NCI-H2171 treated with DMSO at 0.1 percent for 48 hours (cell line): ENCODE measurements at regions not wholly inside any gene's neighbourhood (a gene's known extent, or its start where the extent isn't known, plus 50 kb on each side); places are given as distances from the start of the nearest gene placed in this dataset.
"Not testable (repeated sequence)": the region's sequence is repeated elsewhere in the genome, so short reads cannot be mapped to it uniquely, and the experiment has no call there.

ENCODE experiments used
- DNase-seq: peaks from one replicate; lab custom pipeline; 2025; lab: John Stamatoyannopoulos, UW

GRCh38 chr10:61271127-61271780 lies 181.9 kb downstream of the TMEM26 start:
- no peak for DNase-seq

GRCh38 chr10:61263518-61263917 lies 189.7 kb downstream of the TMEM26 start:
- no peak for DNase-seq

GRCh38 chr10:61262486-61263261 lies 190.5 kb downstream of the TMEM26 start:
- DNase-seq, result no peak

DNA sequence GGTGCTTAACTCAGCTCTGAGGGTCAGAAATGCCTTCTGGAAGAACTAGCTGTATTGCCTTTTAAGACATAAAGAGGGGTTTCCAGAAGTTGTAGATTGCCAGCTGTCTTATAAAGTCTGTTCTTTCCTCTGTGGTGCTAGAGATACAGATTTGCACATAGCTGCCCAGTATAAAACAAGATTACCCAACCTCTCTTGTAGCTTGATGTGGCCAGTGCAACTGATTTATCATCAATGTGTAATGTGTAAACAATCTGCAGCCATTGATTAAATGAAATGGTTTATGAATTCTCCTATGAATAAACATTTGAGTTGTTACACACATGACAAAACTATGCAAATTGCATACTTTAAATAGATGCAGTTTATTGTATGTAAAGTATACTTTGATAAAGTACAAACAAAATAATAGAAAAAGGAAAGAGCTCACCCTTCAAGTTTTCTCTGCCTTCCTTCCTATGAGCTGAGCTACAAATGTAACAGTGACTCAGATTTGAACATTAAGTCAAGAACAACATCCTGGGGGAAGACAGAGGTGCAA lies 195.2 kb downstream of the TMEM26 start:
- DNase-seq, result no peak

DNA sequence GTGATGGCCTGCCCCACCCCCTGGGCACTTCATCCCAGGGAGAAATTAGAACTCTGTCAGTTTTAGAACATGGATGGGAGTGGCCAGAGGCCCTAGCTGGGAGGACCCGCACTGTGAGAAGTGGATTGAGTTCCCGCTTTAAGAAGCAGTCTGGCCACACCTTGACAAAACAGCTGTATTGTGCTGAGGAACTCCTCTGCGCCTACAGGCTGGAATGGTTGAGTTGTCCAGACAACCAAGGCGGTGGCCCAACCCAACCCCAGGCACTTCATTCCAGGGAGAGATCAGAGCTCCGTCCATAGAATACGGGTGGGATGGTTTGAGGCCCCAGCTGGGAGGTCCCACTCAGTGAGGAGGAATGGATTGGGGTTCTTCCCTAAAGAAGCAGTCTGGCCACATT lies 196.0 kb downstream of the TMEM26 start:
- DNase-seq, result no peak

GRCh38 chr10:61252326-61252725 lies 200.9 kb downstream of the TMEM26 start:
- not testable (repeated sequence) for DNase-seq

GRCh38 chr10:61251089-61251488 lies 202.1 kb downstream of the TMEM26 start:
- no peak for DNase-seq

- DNase-seq, result no peak
Observed at GRCh38 chr10:61250131-61250530, 203.1 kb downstream of the TMEM26 start.

- no peak for DNase-seq
Observed at GRCh38 chr10:61248013-61248412, 205.2 kb downstream of the TMEM26 start.

GRCh38 chr10:61244261-61244775 lies 208.9 kb downstream of the TMEM26 start:
- peak; percentile 58 for DNase-seq

- no peak for DNase-seq
Observed at GRCh38 chr10:61232780-61233179, 220.4 kb downstream of the TMEM26 start.

- no peak for DNase-seq
Observed at GRCh38 chr10:61225939-61226338, 227.2 kb downstream of the TMEM26 start.

- DNase-seq, result no peak
Observed at GRCh38 chr10:61223576-61223975, 229.6 kb downstream of the TMEM26 start.

DNA sequence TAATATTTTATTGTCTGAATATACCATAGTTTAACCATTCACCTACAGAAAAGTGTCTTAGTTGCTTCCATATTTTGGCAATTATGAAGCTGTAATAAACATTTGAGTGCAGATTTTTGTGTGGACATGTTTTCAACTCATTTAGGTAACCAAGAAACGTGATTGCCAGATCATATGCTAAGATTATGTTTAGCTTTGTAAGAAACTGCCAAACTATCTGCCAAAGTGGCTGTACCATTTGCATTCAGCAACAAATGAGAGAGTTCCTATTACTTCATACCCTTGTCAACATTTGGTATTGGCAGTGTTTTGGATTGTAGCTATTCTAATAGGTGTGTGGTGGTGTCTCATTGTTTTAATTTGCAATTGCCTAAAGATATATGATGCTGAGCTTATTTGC lies 233.5 kb downstream of the TMEM26 start:
- no peak for DNase-seq

- no peak for DNase-seq
Observed at GRCh38 chr10:61217851-61218565, 235.2 kb downstream of the TMEM26 start.

DNA sequence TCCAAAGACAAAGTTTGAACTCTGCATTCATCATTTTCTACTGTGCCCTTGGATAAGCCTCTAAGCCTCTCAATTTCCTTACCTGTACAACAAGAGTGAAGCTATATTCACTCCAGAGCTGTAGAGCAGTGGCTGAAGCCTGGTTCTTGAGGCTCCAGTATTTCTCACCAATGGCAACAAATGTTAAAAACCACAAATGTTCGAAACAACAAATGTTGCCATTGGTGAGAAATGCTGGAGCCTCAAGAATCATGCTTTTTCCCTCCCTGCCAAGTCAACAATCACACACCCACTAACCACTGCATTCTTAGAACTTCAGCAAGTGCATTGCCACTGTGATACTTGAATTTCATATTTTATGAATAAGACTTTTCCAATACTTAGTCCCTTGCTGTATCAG lies 237.9 kb downstream of the TMEM26 start:
- no peak for DNase-seq

DNA sequence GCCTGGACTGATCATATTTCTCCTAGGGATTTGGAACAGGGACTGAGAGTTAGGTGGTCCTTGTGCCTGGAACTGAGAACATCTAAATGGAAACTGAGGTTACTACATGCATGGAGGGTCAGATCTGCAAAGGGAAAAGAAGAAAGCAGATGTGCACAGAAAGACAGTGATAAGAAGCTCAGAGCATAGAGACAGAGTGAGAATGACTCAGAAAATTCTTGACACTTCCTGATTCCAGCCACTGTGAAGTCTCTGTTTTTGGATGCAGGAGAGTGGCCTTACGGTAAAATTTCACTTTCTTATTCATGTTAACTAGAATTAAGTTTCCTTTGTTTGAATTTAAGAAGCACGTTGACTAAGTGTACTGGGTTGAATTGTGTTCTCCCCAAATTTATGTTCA lies 241.7 kb downstream of the TMEM26 start:
- no peak for DNase-seq

DNA sequence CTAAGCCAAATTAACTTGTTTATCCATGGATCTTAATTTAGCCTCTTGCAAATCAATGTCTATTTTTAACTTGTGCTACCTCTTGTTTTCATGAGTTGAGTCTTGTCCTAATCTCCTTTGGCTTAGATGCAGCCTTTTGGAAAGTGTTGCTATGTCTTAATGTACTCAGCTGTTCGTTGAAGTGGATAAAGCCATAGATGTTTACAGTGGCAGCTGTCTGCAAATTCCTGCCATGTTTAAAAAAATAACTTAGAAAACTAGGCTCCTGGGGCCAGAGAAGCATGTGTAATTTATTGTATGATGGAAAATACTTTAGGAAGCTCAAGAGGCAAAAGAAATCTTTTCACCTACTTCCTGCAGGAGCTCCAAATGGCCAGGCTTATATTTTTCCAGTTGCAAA lies 253.1 kb upstream of the RHOBTB1 start:
- peak; percentile 63 for DNase-seq

GRCh38 chr10:61195211-61195610 lies 251.2 kb upstream of the RHOBTB1 start:
- no peak for DNase-seq

GRCh38 chr10:61192589-61192988 lies 248.6 kb upstream of the RHOBTB1 start:
- DNase-seq, result not testable (repeated sequence)

DNA sequence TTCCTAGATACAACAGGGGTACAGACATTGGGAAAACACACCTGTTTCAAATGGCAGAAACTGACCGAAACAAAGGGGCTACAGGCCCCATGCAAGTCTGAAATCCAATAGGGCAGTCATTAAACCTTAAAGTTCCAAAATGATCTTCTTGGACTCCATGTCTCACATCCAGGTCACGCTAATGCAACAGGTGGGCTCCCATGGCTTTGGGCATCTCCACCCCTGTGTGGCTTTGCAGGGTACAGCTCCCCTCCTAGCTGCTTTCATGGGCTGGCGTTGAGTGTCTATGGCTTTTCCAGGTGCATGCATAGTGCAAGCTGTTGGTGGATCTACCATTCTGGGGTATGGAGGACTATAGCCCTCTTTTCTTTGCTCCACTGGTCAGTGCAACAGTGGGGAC lies 248.1 kb upstream of the RHOBTB1 start:
- no peak for DNase-seq

- no peak for DNase-seq
Observed at GRCh38 chr10:61189912-61190311, 245.9 kb upstream of the RHOBTB1 start.

- no peak for DNase-seq
Observed at GRCh38 chr10:61188691-61189090, 244.7 kb upstream of the RHOBTB1 start.
